Left renal cortex interstitium (tissue), 4 donors: ENCODE measurements at regions not wholly inside any gene's neighbourhood (a gene's known extent, or its start where the extent isn't known, plus 50 kb on each side); places are given as distances from the start of the nearest gene placed in this dataset.
"Not testable (repeated sequence)": the region's sequence is repeated elsewhere in the genome, so short reads cannot be mapped to it uniquely, and the experiment has no call there.

Experiments used
- DNase-seq, 4 donors: peaks; one replicate each; pipeline ENCODE4 v3.0.0-alpha.2; 2013; ENCODE audit warnings: low read depth in 4 of 4, low spot score in 2 of 4, missing footprints in 1 of 4

DNA sequence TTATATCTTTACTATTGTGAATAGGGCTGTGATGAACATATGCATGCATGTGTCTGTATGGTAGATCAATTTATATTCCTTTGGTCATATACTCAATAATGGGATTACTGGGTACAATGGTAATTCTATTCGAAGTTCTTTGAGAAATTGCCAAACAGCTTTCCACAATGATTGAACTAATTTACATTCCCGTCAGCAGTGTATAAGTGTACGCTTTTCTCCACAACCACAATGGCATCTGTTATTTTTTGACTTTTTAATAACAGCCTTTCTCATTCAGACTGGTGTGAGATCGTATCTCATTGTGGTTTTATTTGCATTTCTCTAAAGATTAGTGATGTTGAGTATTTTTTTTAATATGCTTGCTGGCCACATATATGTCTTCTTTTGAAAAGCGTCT lies 439.4 kb upstream of the KLHL4 start:
- no peak for DNase-seq

DNA sequence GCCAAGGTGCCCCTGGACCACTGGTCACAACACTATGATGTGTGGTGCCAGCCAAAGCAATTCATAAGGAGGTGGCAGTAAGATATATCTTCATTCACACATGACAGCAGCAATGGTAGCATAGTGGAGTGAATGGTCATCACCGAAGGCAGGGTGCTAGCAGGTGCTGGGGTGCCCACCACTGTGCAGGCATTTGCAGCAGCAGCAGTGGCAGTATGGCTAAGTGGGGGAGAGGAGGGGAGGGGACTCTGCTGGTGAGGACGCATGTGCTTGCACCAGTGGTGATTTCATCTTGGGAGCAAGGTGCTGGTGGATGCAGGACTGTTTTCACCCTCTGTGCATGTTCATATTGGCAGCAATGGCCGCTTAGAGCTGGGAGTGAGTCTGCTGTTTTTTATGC lies 419.1 kb upstream of the KLHL4 start:
- no peak for DNase-seq

- no peak for DNase-seq
Measured at GRCh38 chrX:87105131-87105530, 412.5 kb upstream of the KLHL4 start.

- DNase-seq = no peak
Measured at GRCh38 chrX:87110142-87110541, 407.5 kb upstream of the KLHL4 start.

DNA sequence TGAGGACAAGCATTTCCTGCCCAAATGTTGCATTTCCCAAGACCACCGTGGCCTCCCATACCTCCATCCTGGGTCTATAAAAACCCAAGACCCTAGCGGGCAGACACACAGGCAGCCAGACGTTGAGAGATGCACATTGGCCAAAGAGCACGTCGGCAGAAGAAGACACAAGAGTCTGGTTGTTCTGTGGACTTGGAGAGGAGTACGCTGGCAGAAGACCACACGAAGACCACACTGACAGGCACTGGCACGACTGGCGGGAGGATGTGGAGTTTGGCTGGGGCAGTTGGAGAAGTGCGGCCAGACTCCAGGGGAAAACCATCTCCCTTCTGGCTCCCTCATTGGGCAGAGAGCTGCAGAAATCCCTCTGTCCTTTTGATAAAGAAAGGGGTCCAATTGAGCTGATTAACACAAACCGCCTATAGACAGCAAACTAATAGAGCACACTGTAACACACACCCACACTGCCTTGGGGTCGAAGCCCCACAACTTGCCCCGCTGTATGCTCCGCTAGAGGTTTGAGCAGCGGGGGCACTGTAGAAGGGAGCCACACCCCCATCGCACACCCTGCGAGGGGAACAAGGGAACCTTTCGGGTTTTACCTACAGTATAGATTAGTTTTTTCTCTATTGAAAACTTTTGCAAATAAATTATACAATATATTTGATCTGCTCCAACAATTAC lies 376.7 kb upstream of the KLHL4 start:
- DNase-seq = no peak

- no peak for DNase-seq
Measured at GRCh38 chrX:87160435-87161010, 357.1 kb upstream of the KLHL4 start.

GRCh38 chrX:87167841-87168240 lies 349.8 kb upstream of the KLHL4 start:
- no peak for DNase-seq

DNA sequence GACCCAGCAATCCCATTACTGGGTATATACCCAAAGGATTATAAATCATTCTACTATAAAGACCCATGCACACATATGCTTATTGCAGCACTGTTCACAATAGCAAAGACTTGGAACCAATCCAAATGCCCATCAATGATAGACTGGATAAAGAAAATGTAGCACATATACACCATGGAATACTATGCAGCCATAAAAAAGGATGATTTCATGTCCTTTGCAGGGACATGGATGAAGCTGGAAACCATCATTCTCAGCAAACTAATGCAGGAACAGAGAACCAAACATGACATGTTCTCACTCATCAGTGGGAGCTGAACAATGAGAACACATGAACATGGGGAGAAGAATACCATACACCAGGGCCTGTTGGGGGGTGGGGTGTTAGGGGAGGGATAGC lies 339.6 kb upstream of the KLHL4 start:
- not testable (repeated sequence) for DNase-seq
